Breast epithelium (tissue), 3 donors: ENCODE measurements at regions not wholly inside any gene's neighbourhood (a gene's known extent, or its start where the extent isn't known, plus 50 kb on each side); places are given as distances from the start of the nearest gene placed in this dataset.

ENCODE experiments used
- CTCF ChIP-seq, 3 donors: fragments of 450-650 bp; IDR thresholded peaks; one replicate each; pipeline ENCODE4 v1.5.1; 2016 to 2017; ENCODE audit warnings: antibody characterized with exemption in 3 of 3, mild to moderate bottlenecking in 3 of 3, moderate library complexity in 3 of 3
- POLR2A ChIP-seq: fragments of 450-650 bp; IDR thresholded peaks from one replicate; pipeline ENCODE4 v1.6.1; 2016; ENCODE audit warnings: antibody characterized with exemption, mild to moderate bottlenecking, moderate library complexity
- POLR2AphosphoS5 ChIP-seq, 3 donors: sonication (generic); formaldehyde crosslinking; IDR thresholded peaks; one replicate each; pipeline ENCODE4 v1.6.1; 2017; ENCODE audit warnings: antibody characterized with exemption in 3 of 3

GRCh38 chr2:21804151-21804550 lies 680.4 kb downstream of the TDRD15 start:
- no peak for TF ChIP-seq POLR2A
- no peak for TF ChIP-seq CTCF (IDR thresholded peaks at IDR 0.05)
- no peak for TF ChIP-seq POLR2AphosphoS5 (IDR thresholded peaks at IDR 0.05)
